Caco-2 (cell line): ENCODE measurements at regions not wholly inside any gene's neighbourhood (a gene's known extent, or its start where the extent isn't known, plus 50 kb on each side); places are given as distances from the start of the nearest gene placed in this dataset.

ENCODE experiments used
- BruUV-seq: library from RNA; stranded (reverse); fragments of 400-500 nt; replicated peaks from 2 replicates; lab custom pipeline; 2021; lab: Mats Ljungman, UMichigan
- CTCF ChIA-PET: fragments of 300-600 bp; sonication (Branson Sonifier 250); formaldehyde crosslinking; loops from one replicate; lab custom pipeline; 2022; ENCODE audit warnings: antibody characterized with exemption; lab: Charles Lee
- POLR2A ChIA-PET: fragments of 300-600 bp; sonication (Branson Sonifier 250); formaldehyde crosslinking; loops from one replicate; lab custom pipeline; 2022; ENCODE audit warnings: antibody characterized with exemption; lab: Charles Lee
- DNase-seq, 2 experiments: peaks; one replicate each; pipeline versions ENCODE4 v3.0.0 to v3.0.0-alpha.2; 2020 to 2022
- H3K27me3 ChIP-seq: replicated peaks from 2 replicates; pipeline ENCODE4 v1.6.0; 2011; ENCODE audit warnings: low read length; ENCODE audit not compliant: control insufficient read depth, insufficient read depth
- H3K36me3 ChIP-seq: 2 replicates; pipeline ENCODE4 v1.5.1; 2011; ENCODE audit warnings: low read length; ENCODE audit not compliant: control insufficient read depth, insufficient read depth
- H3K4me1 ChIP-seq: fragments of 250-450 bp; sonication (Bioruptor Pico); 2 replicates; pipeline ENCODE4 v1.5.1; 2020; ENCODE audit warnings: mild to moderate bottlenecking
- H3K4me3 ChIP-seq: 2 replicates; pipeline ENCODE4 v1.5.1; 2011; ENCODE audit warnings: low read depth, mild to moderate bottlenecking, control low read depth, low read length
- H3K9me3 ChIP-seq: fragments of 250-450 bp; sonication (Bioruptor Pico); 2 replicates; pipeline ENCODE4 v1.5.1; 2020; ENCODE audit warnings: mild to moderate bottlenecking, moderate library complexity
- H3K27ac Mint-ChIP-seq: one replicate; pipeline ENCODE4 v1.8.0; 2022; ENCODE audit warnings: mixed read lengths; ENCODE audit not compliant: unreplicated experiment
- H3K27me3 Mint-ChIP-seq: one replicate; pipeline ENCODE4 v1.8.0; 2022; ENCODE audit warnings: mixed read lengths; ENCODE audit not compliant: insufficient read depth, unreplicated experiment
- H3K36me3 Mint-ChIP-seq: one replicate; pipeline ENCODE4 v1.8.0; 2022; ENCODE audit warnings: mild to moderate bottlenecking, mixed read lengths; ENCODE audit not compliant: insufficient read depth, unreplicated experiment
- H3K4me1 Mint-ChIP-seq: one replicate; pipeline ENCODE4 v1.8.0; 2022; ENCODE audit warnings: low read depth, mixed read lengths; ENCODE audit not compliant: unreplicated experiment
- H3K4me3 Mint-ChIP-seq: one replicate; pipeline ENCODE4 v1.8.0; 2022; ENCODE audit warnings: mild to moderate bottlenecking, moderate library complexity, mixed read lengths; ENCODE audit not compliant: unreplicated experiment
- H3K9me3 Mint-ChIP-seq: one replicate; pipeline ENCODE4 v1.8.0; 2022; ENCODE audit warnings: mixed read lengths; ENCODE audit not compliant: unreplicated experiment
- intact Hi-C: fragments of 100-400 bp; cut with micrococcal nuclease; formaldehyde crosslinking; loops from one replicate; pipeline ENCODE4 v1.10.0; 2022; ENCODE audit not compliant: unreplicated experiment
- TF ChIP-seq, protein P1 (sequence below), 2 experiments: fragments of 200-600 bp in 1 of 2; IDR thresholded peaks; 1 replicate in 1 of 2; 2 replicates in 1 of 2; pipeline versions ENCODE4 v1.5.1 to v1.8.0; 2011 to 2022; ENCODE audit warnings: antibody characterized with exemption in 1 of 2, control low read depth in 1 of 2, inconsistent platforms in 1 of 2, low read depth in 1 of 2, low read length in 1 of 2, mild to moderate bottlenecking in 1 of 2, moderate library complexity in 1 of 2; ENCODE audit not compliant: insufficient read depth in 1 of 2, severe bottlenecking in 1 of 2, unreplicated experiment in 1 of 2

DNA sequence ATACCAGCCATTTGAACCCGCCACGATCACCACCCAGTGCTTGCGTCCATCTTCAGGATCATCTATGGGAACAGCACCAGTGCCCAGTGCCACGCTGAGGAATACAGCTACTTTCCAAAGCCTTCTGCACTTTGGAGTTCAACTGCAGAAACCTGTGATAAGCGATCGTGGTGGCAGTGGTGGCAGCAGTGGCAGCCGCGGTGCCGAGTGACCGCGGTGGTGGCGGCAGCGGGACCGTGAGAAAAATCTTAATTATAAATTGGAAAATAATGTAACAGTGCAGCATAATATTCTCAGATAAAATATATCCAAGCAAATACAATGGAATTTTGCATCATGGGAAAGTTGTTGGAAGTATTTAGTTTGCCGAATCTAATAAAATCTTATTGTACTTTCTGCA is 2270.9 kb downstream of the PCDH9 start:
- no peaks in the 10 kb centered on the region for H3K27me3 Mint-ChIP-seq
- intact Hi-C loops, result no loop called here
- no peaks in the 10 kb centered on the region for H3K4me1 Mint-ChIP-seq
- H3K27ac Mint-ChIP-seq, result no peak overlapping the region
- H3K4me1 ChIP-seq, result peaks cover 9% of the 10 kb centered on the region; the same call in 1 of the 2 replicates
- no peak for DNase-seq
- no peak overlapping the region for H3K4me3 ChIP-seq
- POLR2A ChIA-PET, result no interaction called here
- BruUV-seq, result no TSS peak
- CTCF ChIA-PET, result no interaction called here
- H3K9me3 Mint-ChIP-seq, result no peaks in the 10 kb centered on the region
- no peaks in the 10 kb centered on the region for H3K36me3 ChIP-seq
- 0 out of 2 replicates have a peak, but pooled peaks cover 2% of the 10 kb centered on the region for H3K9me3 ChIP-seq
- no peaks in the 10 kb centered on the region for H3K27me3 ChIP-seq
- no peak overlapping the region for H3K4me3 Mint-ChIP-seq
- H3K36me3 Mint-ChIP-seq, result no peaks in the 10 kb centered on the region
- TF ChIP-seq, protein P1, sequence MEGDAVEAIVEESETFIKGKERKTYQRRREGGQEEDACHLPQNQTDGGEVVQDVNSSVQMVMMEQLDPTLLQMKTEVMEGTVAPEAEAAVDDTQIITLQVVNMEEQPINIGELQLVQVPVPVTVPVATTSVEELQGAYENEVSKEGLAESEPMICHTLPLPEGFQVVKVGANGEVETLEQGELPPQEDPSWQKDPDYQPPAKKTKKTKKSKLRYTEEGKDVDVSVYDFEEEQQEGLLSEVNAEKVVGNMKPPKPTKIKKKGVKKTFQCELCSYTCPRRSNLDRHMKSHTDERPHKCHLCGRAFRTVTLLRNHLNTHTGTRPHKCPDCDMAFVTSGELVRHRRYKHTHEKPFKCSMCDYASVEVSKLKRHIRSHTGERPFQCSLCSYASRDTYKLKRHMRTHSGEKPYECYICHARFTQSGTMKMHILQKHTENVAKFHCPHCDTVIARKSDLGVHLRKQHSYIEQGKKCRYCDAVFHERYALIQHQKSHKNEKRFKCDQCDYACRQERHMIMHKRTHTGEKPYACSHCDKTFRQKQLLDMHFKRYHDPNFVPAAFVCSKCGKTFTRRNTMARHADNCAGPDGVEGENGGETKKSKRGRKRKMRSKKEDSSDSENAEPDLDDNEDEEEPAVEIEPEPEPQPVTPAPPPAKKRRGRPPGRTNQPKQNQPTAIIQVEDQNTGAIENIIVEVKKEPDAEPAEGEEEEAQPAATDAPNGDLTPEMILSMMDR (IDR thresholded peaks at IDR 0.05; ENCODE audit: insufficient read depth in 1 of 2, low read depth in 1 of 2, low read length in 1 of 2, severe bottlenecking in 1 of 2, unreplicated experiment in 1 of 2), result no peak

DNA sequence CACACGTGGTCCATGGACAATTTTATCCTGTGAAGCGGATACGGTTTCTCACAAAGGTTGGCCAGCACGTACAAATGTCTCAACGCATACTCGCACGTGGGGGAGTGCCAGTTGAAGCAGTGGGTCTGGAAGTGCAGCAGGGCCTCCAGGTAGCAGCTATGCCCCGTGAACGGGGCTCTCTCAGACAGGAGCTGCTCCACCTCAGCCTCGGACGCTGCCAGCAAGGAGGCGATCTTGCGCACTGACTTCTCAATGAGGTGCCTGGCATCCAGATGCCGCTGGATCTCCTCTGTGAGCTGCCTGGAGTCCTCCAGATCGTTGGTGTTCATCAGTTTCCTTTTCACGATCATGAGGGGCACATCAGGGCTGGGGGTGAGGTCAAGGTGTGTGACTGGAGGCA is 2272.0 kb downstream of the PCDH9 start:
- Histone ChIP-seq H3K27me3 (no peaks in the 10 kb centered on the region), H3K4me3 (no peak overlapping the region), H3K4me1 (peaks cover 9% of the 10 kb centered on the region; the same call in 1 of the 2 replicates), H3K9me3 (0 out of 2 replicates have a peak, but pooled peaks cover 2% of the 10 kb centered on the region), H3K36me3 (no peaks in the 10 kb centered on the region)
- no peak overlapping the region for H3K4me3 Mint-ChIP-seq
- no peak overlapping the region for H3K27ac Mint-ChIP-seq
- ChIA-PET CTCF (no interaction called here), POLR2A (no interaction called here)
- H3K9me3 Mint-ChIP-seq, result no peaks in the 10 kb centered on the region
- BruUV-seq, result no TSS peak
- no peaks in the 10 kb centered on the region for H3K27me3 Mint-ChIP-seq
- intact Hi-C loops, result no loop called here
- no peak for DNase-seq
- no peaks in the 10 kb centered on the region for H3K4me1 Mint-ChIP-seq
- H3K36me3 Mint-ChIP-seq, result no peaks in the 10 kb centered on the region
- TF ChIP-seq, protein P1 (IDR thresholded peaks at IDR 0.05; ENCODE audit: insufficient read depth in 1 of 2, low read depth in 1 of 2, low read length in 1 of 2, severe bottlenecking in 1 of 2, unreplicated experiment in 1 of 2), result no peak

DNA sequence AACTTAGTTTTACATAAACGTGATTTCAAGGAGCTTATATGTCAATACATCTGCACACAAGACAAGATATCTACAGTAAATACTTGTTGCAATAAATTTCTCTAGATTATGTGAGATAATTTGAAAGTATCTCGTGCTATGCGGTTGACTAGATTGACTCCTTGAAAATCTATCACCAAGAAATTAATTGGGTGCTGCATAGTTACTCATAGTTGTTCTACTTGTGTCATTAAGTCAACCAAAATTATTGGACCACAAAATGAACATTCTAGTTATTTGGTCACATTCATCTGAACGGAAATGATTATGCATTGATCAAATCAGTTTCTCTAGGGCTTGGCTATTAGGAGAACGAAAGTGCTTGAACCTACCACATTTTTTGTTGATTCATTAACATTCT is 2291.5 kb downstream of the PCDH9 start:
- no peak overlapping the region for H3K4me3 Mint-ChIP-seq
- DNase-seq, result no peak
- intact Hi-C loops, result no loop called here
- CTCF ChIA-PET, result no interaction called here
- TF ChIP-seq, protein P1 (IDR thresholded peaks at IDR 0.05; ENCODE audit: insufficient read depth in 1 of 2, low read depth in 1 of 2, low read length in 1 of 2, severe bottlenecking in 1 of 2, unreplicated experiment in 1 of 2), result no peak
- no peaks in the 10 kb centered on the region for H3K27me3 ChIP-seq
- no peaks in the 10 kb centered on the region for H3K4me1 ChIP-seq
- no peaks in the 10 kb centered on the region for H3K27me3 Mint-ChIP-seq
- POLR2A ChIA-PET, result no interaction called here
- H3K4me3 ChIP-seq, result no peak overlapping the region
- no peak overlapping the region for H3K27ac Mint-ChIP-seq
- no peaks in the 10 kb centered on the region for H3K4me1 Mint-ChIP-seq
- H3K36me3 ChIP-seq, result no peaks in the 10 kb centered on the region
- H3K36me3 Mint-ChIP-seq, result no peaks in the 10 kb centered on the region
- no peaks in the 10 kb centered on the region for H3K9me3 Mint-ChIP-seq
- H3K9me3 ChIP-seq, result no peaks in the 10 kb centered on the region
- BruUV-seq, result no TSS peak
